HL-60 (cell line): ENCODE measurements at regions not wholly inside any gene's neighbourhood (a gene's known extent, or its start where the extent isn't known, plus 50 kb on each side); places are given as distances from the start of the nearest gene placed in this dataset.

Source experiments
- POLR2AphosphoS5 ChIP-seq: IDR thresholded peaks from 2 replicates; pipeline ENCODE4 v1.6.1; 2012; ENCODE audit warnings: low read depth
- SPI1 ChIP-seq: IDR thresholded peaks from 2 replicates; pipeline ENCODE4 v1.6.1; 2012; ENCODE audit warnings: low read depth, mild to moderate bottlenecking, borderline replicate concordance
- TF ChIP-seq, protein P1 (sequence below): IDR thresholded peaks from one replicate; pipeline ENCODE4 v1.5.1; 2011; ENCODE audit warnings: low read length, control low read depth, inconsistent platforms; ENCODE audit not compliant: insufficient read depth
- TF ChIP-seq, protein P2 (sequence below): IDR thresholded peaks from 2 replicates; pipeline ENCODE4 v1.6.1; 2012; ENCODE audit warnings: low read depth; ENCODE audit not compliant: insufficient replicate concordance

DNA sequence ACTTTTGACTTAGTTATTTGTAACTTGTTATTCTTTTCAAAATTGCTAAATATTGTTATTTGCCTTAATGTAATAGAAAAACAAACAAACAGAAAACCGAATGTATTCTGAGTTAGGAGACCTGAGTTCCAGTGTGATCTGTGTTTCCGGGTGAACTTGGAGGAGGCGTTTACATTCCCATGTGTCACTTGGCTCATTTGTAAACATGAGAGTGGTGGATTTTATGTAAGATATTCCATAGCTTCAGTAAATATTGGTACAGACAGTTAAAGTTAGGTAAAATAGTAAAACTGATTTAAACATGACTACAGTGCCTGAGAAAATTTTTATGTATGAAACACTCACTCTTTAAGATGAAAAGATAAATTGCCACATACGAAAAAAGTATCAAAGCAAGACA is 287.3 kb upstream of the POU1F1 start:
- TF ChIP-seq, protein P1, sequence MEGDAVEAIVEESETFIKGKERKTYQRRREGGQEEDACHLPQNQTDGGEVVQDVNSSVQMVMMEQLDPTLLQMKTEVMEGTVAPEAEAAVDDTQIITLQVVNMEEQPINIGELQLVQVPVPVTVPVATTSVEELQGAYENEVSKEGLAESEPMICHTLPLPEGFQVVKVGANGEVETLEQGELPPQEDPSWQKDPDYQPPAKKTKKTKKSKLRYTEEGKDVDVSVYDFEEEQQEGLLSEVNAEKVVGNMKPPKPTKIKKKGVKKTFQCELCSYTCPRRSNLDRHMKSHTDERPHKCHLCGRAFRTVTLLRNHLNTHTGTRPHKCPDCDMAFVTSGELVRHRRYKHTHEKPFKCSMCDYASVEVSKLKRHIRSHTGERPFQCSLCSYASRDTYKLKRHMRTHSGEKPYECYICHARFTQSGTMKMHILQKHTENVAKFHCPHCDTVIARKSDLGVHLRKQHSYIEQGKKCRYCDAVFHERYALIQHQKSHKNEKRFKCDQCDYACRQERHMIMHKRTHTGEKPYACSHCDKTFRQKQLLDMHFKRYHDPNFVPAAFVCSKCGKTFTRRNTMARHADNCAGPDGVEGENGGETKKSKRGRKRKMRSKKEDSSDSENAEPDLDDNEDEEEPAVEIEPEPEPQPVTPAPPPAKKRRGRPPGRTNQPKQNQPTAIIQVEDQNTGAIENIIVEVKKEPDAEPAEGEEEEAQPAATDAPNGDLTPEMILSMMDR, result no peak
- TF ChIP-seq POLR2AphosphoS5, result no peak
- TF ChIP-seq, protein P2, sequence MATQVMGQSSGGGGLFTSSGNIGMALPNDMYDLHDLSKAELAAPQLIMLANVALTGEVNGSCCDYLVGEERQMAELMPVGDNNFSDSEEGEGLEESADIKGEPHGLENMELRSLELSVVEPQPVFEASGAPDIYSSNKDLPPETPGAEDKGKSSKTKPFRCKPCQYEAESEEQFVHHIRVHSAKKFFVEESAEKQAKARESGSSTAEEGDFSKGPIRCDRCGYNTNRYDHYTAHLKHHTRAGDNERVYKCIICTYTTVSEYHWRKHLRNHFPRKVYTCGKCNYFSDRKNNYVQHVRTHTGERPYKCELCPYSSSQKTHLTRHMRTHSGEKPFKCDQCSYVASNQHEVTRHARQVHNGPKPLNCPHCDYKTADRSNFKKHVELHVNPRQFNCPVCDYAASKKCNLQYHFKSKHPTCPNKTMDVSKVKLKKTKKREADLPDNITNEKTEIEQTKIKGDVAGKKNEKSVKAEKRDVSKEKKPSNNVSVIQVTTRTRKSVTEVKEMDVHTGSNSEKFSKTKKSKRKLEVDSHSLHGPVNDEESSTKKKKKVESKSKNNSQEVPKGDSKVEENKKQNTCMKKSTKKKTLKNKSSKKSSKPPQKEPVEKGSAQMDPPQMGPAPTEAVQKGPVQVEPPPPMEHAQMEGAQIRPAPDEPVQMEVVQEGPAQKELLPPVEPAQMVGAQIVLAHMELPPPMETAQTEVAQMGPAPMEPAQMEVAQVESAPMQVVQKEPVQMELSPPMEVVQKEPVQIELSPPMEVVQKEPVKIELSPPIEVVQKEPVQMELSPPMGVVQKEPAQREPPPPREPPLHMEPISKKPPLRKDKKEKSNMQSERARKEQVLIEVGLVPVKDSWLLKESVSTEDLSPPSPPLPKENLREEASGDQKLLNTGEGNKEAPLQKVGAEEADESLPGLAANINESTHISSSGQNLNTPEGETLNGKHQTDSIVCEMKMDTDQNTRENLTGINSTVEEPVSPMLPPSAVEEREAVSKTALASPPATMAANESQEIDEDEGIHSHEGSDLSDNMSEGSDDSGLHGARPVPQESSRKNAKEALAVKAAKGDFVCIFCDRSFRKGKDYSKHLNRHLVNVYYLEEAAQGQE, result no peak
- TF ChIP-seq SPI1, result no peak
